ENCODE measurements at regions not wholly inside any gene's neighbourhood (a gene's known extent, or its start where the extent isn't known, plus 50 kb on each side); places are given as distances from the start of the nearest gene placed in this dataset.

DNA sequence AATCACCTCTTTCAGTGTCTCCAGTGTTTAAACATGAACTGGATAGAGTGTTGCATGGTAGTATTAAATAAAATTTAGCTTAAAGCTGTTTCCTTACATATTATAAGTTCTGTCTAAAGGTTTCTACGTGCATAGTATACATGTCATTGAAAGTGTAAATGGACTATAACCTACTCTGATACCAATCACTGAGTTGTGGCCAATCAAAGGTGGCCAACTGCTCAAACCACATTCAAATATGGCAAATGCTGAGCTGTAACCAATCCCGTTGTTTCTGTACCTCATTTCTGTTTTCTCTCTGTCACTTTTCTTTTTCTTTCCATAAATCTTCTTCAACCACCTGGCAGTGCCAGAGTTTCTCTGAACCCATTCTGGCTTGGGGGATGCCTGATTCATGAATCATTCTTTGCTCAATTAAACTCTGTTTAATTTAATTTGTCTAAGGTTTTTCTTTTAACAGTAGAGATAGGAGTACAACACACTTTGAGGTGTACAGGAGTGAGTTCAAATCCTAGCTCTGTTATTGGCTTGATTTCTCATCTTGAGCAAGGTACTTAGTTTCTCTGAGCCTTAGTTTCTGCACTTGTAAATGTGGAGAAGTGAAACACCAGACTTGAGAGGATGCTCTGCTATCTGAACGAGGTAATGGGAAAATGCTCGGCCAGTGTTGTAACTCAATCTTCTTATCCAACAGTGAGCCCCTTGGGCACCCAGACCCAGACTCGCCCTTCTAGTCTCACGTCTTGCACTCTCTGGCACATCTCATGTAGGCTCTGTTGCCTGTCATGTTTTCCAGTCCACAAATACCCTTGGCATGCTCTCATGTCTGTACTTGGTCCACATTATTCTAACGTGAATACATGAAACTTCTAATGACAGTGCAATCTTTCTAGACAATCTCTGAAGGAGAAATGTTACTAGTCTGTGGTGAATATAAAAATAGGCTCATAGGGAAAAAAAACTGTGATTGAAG lies 228.0 kb downstream of the PIK3C3 start:
- no peak overlapping the region for H3K4me2 ChIP-seq (ENCODE audit: low read length)
- H3K9ac ChIP-seq, result no peak overlapping the region
- no peaks in the 10 kb centered on the region for H3K36me3 ChIP-seq (ENCODE audit: control insufficient read depth, insufficient read depth, low read length)
- H3K9me3 ChIP-seq (ENCODE audit: control insufficient read depth, low read length), result no peaks in the 10 kb centered on the region
- no peak overlapping the region for H3K4me3 ChIP-seq (ENCODE audit: low read depth, low read length)
- H3K27ac ChIP-seq, result no peak overlapping the region
- no peaks in the 10 kb centered on the region for H3K27me3 ChIP-seq (ENCODE audit: control insufficient read depth, insufficient read depth, low read length)
- TF ChIP-seq, protein P1, sequence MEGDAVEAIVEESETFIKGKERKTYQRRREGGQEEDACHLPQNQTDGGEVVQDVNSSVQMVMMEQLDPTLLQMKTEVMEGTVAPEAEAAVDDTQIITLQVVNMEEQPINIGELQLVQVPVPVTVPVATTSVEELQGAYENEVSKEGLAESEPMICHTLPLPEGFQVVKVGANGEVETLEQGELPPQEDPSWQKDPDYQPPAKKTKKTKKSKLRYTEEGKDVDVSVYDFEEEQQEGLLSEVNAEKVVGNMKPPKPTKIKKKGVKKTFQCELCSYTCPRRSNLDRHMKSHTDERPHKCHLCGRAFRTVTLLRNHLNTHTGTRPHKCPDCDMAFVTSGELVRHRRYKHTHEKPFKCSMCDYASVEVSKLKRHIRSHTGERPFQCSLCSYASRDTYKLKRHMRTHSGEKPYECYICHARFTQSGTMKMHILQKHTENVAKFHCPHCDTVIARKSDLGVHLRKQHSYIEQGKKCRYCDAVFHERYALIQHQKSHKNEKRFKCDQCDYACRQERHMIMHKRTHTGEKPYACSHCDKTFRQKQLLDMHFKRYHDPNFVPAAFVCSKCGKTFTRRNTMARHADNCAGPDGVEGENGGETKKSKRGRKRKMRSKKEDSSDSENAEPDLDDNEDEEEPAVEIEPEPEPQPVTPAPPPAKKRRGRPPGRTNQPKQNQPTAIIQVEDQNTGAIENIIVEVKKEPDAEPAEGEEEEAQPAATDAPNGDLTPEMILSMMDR (IDR thresholded peaks at IDR 0.05), result no peak
- H3K79me2 ChIP-seq, result no peaks in the 10 kb centered on the region
- no peak overlapping the region for H2AFZ ChIP-seq
- no peaks in the 10 kb centered on the region for H3K4me1 ChIP-seq

DNA sequence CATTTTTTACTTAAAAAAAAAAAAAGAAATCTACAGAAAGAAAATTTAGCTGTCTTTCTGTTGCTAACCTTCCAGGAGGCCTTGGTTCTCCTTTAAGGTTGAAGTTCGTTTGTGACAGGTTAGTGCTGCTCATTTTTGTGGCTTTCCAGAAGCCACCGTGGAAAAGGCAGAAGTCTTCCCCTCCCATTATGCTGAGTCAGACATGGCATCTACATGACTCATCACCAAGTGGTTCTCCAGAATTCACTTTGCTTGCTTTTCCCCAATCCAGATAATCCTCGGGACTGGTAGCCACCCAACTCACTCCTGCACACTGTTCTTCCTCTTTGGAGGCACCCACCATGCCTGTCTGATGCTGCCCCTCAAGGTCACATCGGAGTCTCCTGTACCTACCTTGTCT lies 228.7 kb downstream of the PIK3C3 start:
- Histone ChIP-seq H3K4me2 (ENCODE audit: low read length) (no peak overlapping the region), H3K79me2 (no peaks in the 10 kb centered on the region), H3K27ac (no peak overlapping the region), H3K4me1 (no peaks in the 10 kb centered on the region), H2AFZ (no peak overlapping the region), H3K9ac (no peak overlapping the region), H3K36me3 (ENCODE audit: control insufficient read depth, insufficient read depth, low read length) (no peaks in the 10 kb centered on the region), H3K27me3 (ENCODE audit: control insufficient read depth, insufficient read depth, low read length) (no peaks in the 10 kb centered on the region), H3K9me3 (ENCODE audit: control insufficient read depth, low read length) (no peaks in the 10 kb centered on the region), H3K4me3 (ENCODE audit: low read depth, low read length) (no peak overlapping the region)
- TF ChIP-seq, protein P1 (IDR thresholded peaks at IDR 0.05), result no peak

GRCh38 chr18:42184685-42185477 lies 229.8 kb downstream of the PIK3C3 start:
- Histone ChIP-seq H3K4me3 (ENCODE audit: low read depth, low read length) (no peak overlapping the region), H3K27ac (no peak overlapping the region), H3K4me1 (no peaks in the 10 kb centered on the region), H2AFZ (no peak overlapping the region), H3K9ac (no peak overlapping the region), H3K36me3 (ENCODE audit: control insufficient read depth, insufficient read depth, low read length) (no peaks in the 10 kb centered on the region), H3K27me3 (ENCODE audit: control insufficient read depth, insufficient read depth, low read length) (no peaks in the 10 kb centered on the region), H3K79me2 (no peaks in the 10 kb centered on the region), H3K4me2 (ENCODE audit: low read length) (no peak overlapping the region), H3K9me3 (ENCODE audit: control insufficient read depth, low read length) (no peaks in the 10 kb centered on the region)
- TF ChIP-seq, protein P1 (IDR thresholded peaks at IDR 0.05), result no peak

GRCh38 chr18:42185486-42185885 lies 230.5 kb downstream of the PIK3C3 start:
- H3K4me3 ChIP-seq (ENCODE audit: low read depth, low read length), result no peak overlapping the region
- no peak overlapping the region for H3K9ac ChIP-seq
- H3K79me2 ChIP-seq, result no peaks in the 10 kb centered on the region
- TF ChIP-seq, protein P1 (IDR thresholded peaks at IDR 0.05), result no peak
- no peaks in the 10 kb centered on the region for H3K36me3 ChIP-seq (ENCODE audit: control insufficient read depth, insufficient read depth, low read length)
- H3K4me2 ChIP-seq (ENCODE audit: low read length), result no peak overlapping the region
- no peak overlapping the region for H2AFZ ChIP-seq
- H3K27me3 ChIP-seq (ENCODE audit: control insufficient read depth, insufficient read depth, low read length), result no peaks in the 10 kb centered on the region
- H3K4me1 ChIP-seq, result no peaks in the 10 kb centered on the region
- H3K27ac ChIP-seq, result no peak overlapping the region
- no peaks in the 10 kb centered on the region for H3K9me3 ChIP-seq (ENCODE audit: control insufficient read depth, low read length)

All from parathyroid adenoma (tissue), 2 donors.